Endothelial cell of umbilical vein (primary cell): ENCODE measurements at regions not wholly inside any gene's neighbourhood (a gene's known extent, or its start where the extent isn't known, plus 50 kb on each side); places are given as distances from the start of the nearest gene placed in this dataset.

Experiments used
- CTCF ChIP-seq, 2 donors: IDR thresholded peaks; 1 replicate in 1 of 2; 2 replicates in 1 of 2; pipeline ENCODE4 v1.5.1; 2011; ENCODE audit warnings: low read length in 2 of 2, mild to moderate bottlenecking in 2 of 2, moderate library complexity in 2 of 2, control low read depth in 1 of 2, inconsistent platforms in 1 of 2, low read depth in 1 of 2; ENCODE audit not compliant: insufficient read depth in 1 of 2; ENCODE audit errors: extremely low read depth in 1 of 2
- EZH2 ChIP-seq: IDR thresholded peaks from 2 replicates; pipeline ENCODE4 v1.6.1; 2012; ENCODE audit warnings: borderline replicate concordance, low read depth, mild to moderate bottlenecking, moderate library complexity, low read length, inconsistent platforms; ENCODE audit not compliant: severe bottlenecking
- GATA2 ChIP-seq: IDR thresholded peaks from 2 replicates; pipeline ENCODE4 v1.7.0; 2011; ENCODE audit warnings: low read depth, mild to moderate bottlenecking, moderate library complexity, mixed read lengths, low read length; ENCODE audit not compliant: insufficient read length, insufficient read depth
- JUN ChIP-seq: IDR thresholded peaks from 2 replicates; pipeline ENCODE4 v1.6.1; 2011; ENCODE audit warnings: borderline replicate concordance, low read depth; ENCODE audit not compliant: insufficient read length, insufficient read depth
- MYC ChIP-seq: IDR thresholded peaks from one replicate; pipeline ENCODE4 v1.6.1; 2011; ENCODE audit warnings: mild to moderate bottlenecking, low read depth, low read length
- POLR2A ChIP-seq: IDR thresholded peaks from 2 replicates; pipeline ENCODE4 v1.6.1; 2012; ENCODE audit warnings: low read depth, mild to moderate bottlenecking, control low read depth, low read length
- POLR2AphosphoS5 ChIP-seq: IDR thresholded peaks from 2 replicates; pipeline ENCODE4 v1.6.1; 2012; ENCODE audit warnings: low read depth, mild to moderate bottlenecking, control low read depth, low read length, moderate library complexity; ENCODE audit not compliant: insufficient read depth
- TF ChIP-seq, protein P1 (sequence below): IDR thresholded peaks from 2 replicates; pipeline ENCODE4 v1.6.1; 2011; ENCODE audit not compliant: insufficient read depth, insufficient read length

DNA sequence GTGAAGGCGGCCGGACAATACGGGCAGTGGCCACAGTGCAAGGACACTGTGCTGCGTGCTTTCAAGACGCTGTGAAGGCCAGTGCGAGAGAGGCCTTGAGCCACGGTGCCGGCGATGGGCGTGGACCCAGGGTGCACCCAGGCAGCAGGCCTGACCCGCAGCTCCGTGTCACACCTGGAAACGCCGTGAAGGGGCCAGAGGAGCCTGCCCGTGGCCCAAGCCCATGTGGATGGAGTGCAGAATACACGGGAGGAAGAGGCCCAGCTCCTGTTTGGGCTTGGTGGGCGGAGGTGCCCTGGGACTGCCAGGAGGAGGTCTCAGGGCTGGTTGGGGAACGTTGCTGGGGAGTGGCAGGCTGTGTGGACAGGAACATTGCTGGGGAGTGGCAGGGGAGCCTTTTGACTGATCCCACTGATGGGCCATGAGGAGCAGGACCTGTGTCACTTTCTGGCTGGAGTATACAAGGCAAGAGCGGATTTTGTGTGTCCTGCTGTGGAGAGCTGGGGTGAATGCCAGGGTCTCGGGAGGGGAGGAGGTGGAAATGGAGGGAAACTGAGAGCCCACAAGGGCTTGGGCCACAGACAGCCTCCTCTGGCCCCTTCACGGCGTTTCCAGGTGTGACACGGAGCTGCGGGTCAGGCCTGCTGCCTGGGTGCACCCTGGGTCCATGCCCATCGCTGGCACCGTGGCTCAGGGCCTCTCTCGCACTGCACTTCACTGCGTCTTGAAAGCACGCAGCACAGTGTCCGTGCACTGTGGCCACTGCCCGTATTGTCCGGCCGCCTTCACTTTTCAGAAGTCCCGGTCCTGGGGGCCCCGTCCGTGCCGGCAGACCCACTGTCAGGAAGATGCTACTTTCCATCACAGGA is 925.4 kb downstream of the BRD1 start:
- TF ChIP-seq CTCF (IDR thresholded peaks at IDR 0.05; ENCODE audit: extremely low read depth in 1 of 2, insufficient read depth in 1 of 2, low read depth in 1 of 2, low read length in 2 of 2) (no peak), POLR2A (no peak), POLR2AphosphoS5 (no peak), EZH2 (no peak), JUN (no peak), MYC (no peak), GATA2 (no peak)
- TF ChIP-seq, protein P1, sequence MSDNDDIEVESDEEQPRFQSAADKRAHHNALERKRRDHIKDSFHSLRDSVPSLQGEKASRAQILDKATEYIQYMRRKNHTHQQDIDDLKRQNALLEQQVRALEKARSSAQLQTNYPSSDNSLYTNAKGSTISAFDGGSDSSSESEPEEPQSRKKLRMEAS = no peak
